ENCODE measurements at regions not wholly inside any gene's neighbourhood (a gene's known extent, or its start where the extent isn't known, plus 50 kb on each side); places are given as distances from the start of the nearest gene placed in this dataset.

- Histone ChIP-seq H3K36me3 (ENCODE audit: insufficient read depth, low read length) (no peaks in the 10 kb centered on the region), H3K27me3 (ENCODE audit: insufficient read depth, low read length) (no peaks in the 10 kb centered on the region), H3K9me3 (ENCODE audit: control insufficient read depth in 1 of 2, low read length in 2 of 2) (no peaks in the 10 kb centered on the region), H3K27ac (ENCODE audit: low read depth, low read length) (no peak overlapping the region), H3K4me1 (ENCODE audit: insufficient read depth, low read length) (no peaks in the 10 kb centered on the region), H3K4me3 (ENCODE audit: low read length in 2 of 2) (no peak overlapping the region)
- CTCF ChIA-PET (ENCODE audit: partially characterized antibody): no interaction called here
- Mint-ChIP-seq H3K9me3 (no peaks in the 10 kb centered on the region), H3K27ac (no peak overlapping the region), H3K27me3 (peaks cover 14% of the 10 kb centered on the region in 2 donors), H3K4me3 (no peak overlapping the region), H3K36me3 (no peaks in the 10 kb centered on the region), H3K4me1 (no peaks in the 10 kb centered on the region)
- intact Hi-C loops (cut with micrococcal nuclease): no loop called here
- no peak for DNase-seq
- POLR2A ChIA-PET (ENCODE audit: partially characterized antibody): no interaction called here
Measured at GRCh38 chr20:57990396-57990987, 238.0 kb downstream of the ANKRD60 start.

DNA sequence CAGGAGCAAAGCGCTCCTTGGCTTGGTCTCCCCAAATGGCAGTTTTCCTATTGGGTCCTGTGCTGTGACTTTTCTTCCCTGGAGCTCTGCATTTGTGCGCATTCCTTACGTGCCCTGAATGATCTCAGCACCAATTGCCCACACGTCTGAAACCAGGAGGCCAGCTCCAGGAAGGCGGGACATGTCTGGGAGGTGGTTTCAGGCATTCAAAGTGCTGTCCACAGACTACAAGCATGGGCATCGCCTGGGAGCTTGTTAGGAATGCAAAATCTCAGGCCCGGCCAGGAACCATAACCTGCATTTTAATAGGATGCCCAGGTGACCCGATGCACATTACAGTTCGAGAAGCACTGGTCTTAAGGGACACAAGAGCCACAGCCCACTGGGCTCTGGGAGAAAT lies 239.6 kb downstream of the ANKRD60 start:
- Mint-ChIP-seq H3K4me3 (no peak overlapping the region), H3K36me3 (no peaks in the 10 kb centered on the region), H3K4me1 (no peaks in the 10 kb centered on the region), H3K27ac (no peak overlapping the region), H3K27me3 (peaks cover 9 to 14% of the 10 kb centered on the region in 2 donors), H3K9me3 (no peaks in the 10 kb centered on the region)
- Histone ChIP-seq H3K27ac (ENCODE audit: low read depth, low read length) (no peak overlapping the region), H3K4me1 (ENCODE audit: insufficient read depth, low read length) (no peaks in the 10 kb centered on the region), H3K4me3 (ENCODE audit: low read length in 2 of 2) (no peak overlapping the region), H3K9me3 (ENCODE audit: control insufficient read depth in 1 of 2, low read length in 2 of 2) (no peaks in the 10 kb centered on the region), H3K36me3 (ENCODE audit: insufficient read depth, low read length) (no peaks in the 10 kb centered on the region), H3K27me3 (ENCODE audit: insufficient read depth, low read length) (no peaks in the 10 kb centered on the region)
- POLR2A ChIA-PET (ENCODE audit: partially characterized antibody): no interaction called here
- CTCF ChIA-PET (ENCODE audit: partially characterized antibody): no interaction called here
- intact Hi-C loops (cut with micrococcal nuclease): no loop called here
- no peak for DNase-seq

DNA sequence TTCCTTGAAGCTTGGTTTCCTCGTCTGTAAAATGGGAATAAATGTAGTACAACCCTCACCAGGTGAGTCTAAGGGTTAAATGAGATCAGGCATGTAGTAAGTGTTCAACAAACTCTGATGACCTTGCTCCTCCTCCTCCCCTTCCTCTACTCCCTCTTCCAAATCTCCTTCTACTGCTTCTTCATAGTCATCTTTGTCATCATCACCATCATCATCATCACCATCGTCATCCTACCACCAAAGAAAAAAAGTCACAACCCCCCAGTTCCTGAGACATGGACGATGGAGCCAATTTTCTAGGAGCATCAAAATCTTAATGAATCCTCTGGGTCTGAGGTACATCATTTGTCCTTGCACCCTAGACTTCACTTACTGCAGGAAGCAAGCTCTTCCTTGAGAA lies 240.0 kb downstream of the ANKRD60 start:
- Mint-ChIP-seq H3K36me3 (no peaks in the 10 kb centered on the region), H3K4me3 (no peak overlapping the region), H3K9me3 (no peaks in the 10 kb centered on the region), H3K27me3 (peaks cover 9 to 11% of the 10 kb centered on the region in 2 donors), H3K27ac (no peak overlapping the region), H3K4me1 (no peaks in the 10 kb centered on the region)
- H3K27ac ChIP-seq (ENCODE audit: low read depth, low read length): no peak overlapping the region
- no peak overlapping the region for H3K4me3 ChIP-seq (ENCODE audit: low read length in 2 of 2)
- CTCF ChIA-PET (ENCODE audit: partially characterized antibody): no interaction called here
- H3K27me3 ChIP-seq (ENCODE audit: insufficient read depth, low read length): no peaks in the 10 kb centered on the region
- DNase-seq: no peak
- no peaks in the 10 kb centered on the region for H3K9me3 ChIP-seq (ENCODE audit: control insufficient read depth in 1 of 2, low read length in 2 of 2)
- no peaks in the 10 kb centered on the region for H3K4me1 ChIP-seq (ENCODE audit: insufficient read depth, low read length)
- no peaks in the 10 kb centered on the region for H3K36me3 ChIP-seq (ENCODE audit: insufficient read depth, low read length)
- POLR2A ChIA-PET (ENCODE audit: partially characterized antibody): no interaction called here
- intact Hi-C loops (cut with micrococcal nuclease): no loop called here

GRCh38 chr20:57987659-57988058 lies 240.8 kb downstream of the ANKRD60 start:
- Histone ChIP-seq H3K4me3 (ENCODE audit: low read length in 2 of 2) (no peak overlapping the region), H3K27ac (ENCODE audit: low read depth, low read length) (no peak overlapping the region), H3K36me3 (ENCODE audit: insufficient read depth, low read length) (no peaks in the 10 kb centered on the region), H3K4me1 (ENCODE audit: insufficient read depth, low read length) (no peaks in the 10 kb centered on the region), H3K27me3 (ENCODE audit: insufficient read depth, low read length) (no peaks in the 10 kb centered on the region), H3K9me3 (ENCODE audit: control insufficient read depth in 1 of 2, low read length in 2 of 2) (no peaks in the 10 kb centered on the region)
- peaks cover 11% of the 10 kb centered on the region in 2 donors for H3K27me3 Mint-ChIP-seq
- CTCF ChIA-PET (ENCODE audit: partially characterized antibody): interaction anchor here (0.9 kb wide), 1 partner anchor 15 kb away, joined by 3 read pairs; no protein-coding TSS in a partner anchor
- DNase-seq: no peak
- no peaks in the 10 kb centered on the region for H3K9me3 Mint-ChIP-seq
- H3K27ac Mint-ChIP-seq: no peak overlapping the region
- POLR2A ChIA-PET (ENCODE audit: partially characterized antibody): no interaction called here
- H3K36me3 Mint-ChIP-seq: no peaks in the 10 kb centered on the region
- intact Hi-C loops (cut with micrococcal nuclease): no loop called here
- H3K4me3 Mint-ChIP-seq: no peak overlapping the region
- no peaks in the 10 kb centered on the region for H3K4me1 Mint-ChIP-seq

- ChIA-PET POLR2A (ENCODE audit: partially characterized antibody) (no interaction called here), CTCF (ENCODE audit: partially characterized antibody) (interaction anchor here (0.9 kb wide), 1 partner anchor 16 kb away, joined by 3 read pairs; no protein-coding TSS in a partner anchor)
- no peak for DNase-seq
- H3K4me3 ChIP-seq (ENCODE audit: low read length in 2 of 2): no peak overlapping the region
- no peak overlapping the region for H3K27ac ChIP-seq (ENCODE audit: low read depth, low read length)
- no peak overlapping the region for H3K4me3 Mint-ChIP-seq
- peaks cover 13 to 15% of the 10 kb centered on the region in 2 donors for H3K27me3 Mint-ChIP-seq
- intact Hi-C loops (cut with micrococcal nuclease): no loop called here
- no peaks in the 10 kb centered on the region for H3K9me3 ChIP-seq (ENCODE audit: control insufficient read depth in 1 of 2, low read length in 2 of 2)
- H3K9me3 Mint-ChIP-seq: no peaks in the 10 kb centered on the region
- H3K27me3 ChIP-seq (ENCODE audit: insufficient read depth, low read length): no peaks in the 10 kb centered on the region
- H3K4me1 ChIP-seq (ENCODE audit: insufficient read depth, low read length): no peaks in the 10 kb centered on the region
- H3K27ac Mint-ChIP-seq: no peak overlapping the region
- no peaks in the 10 kb centered on the region for H3K4me1 Mint-ChIP-seq
- no peaks in the 10 kb centered on the region for H3K36me3 Mint-ChIP-seq
- no peaks in the 10 kb centered on the region for H3K36me3 ChIP-seq (ENCODE audit: insufficient read depth, low read length)
Measured at GRCh38 chr20:57986666-57987065, 241.8 kb downstream of the ANKRD60 start.

GRCh38 chr20:57985278-57985677 lies 243.2 kb downstream of the ANKRD60 start:
- Histone ChIP-seq H3K27ac (ENCODE audit: low read depth, low read length) (no peak overlapping the region), H3K4me1 (ENCODE audit: insufficient read depth, low read length) (no peaks in the 10 kb centered on the region), H3K27me3 (ENCODE audit: insufficient read depth, low read length) (no peaks in the 10 kb centered on the region), H3K9me3 (ENCODE audit: control insufficient read depth in 1 of 2, low read length in 2 of 2) (no peaks in the 10 kb centered on the region), H3K4me3 (ENCODE audit: low read length in 2 of 2) (no peak overlapping the region), H3K36me3 (ENCODE audit: insufficient read depth, low read length) (no peaks in the 10 kb centered on the region)
- peaks cover 9 to 15% of the 10 kb centered on the region in 2 donors for H3K27me3 Mint-ChIP-seq
- no peaks in the 10 kb centered on the region for H3K36me3 Mint-ChIP-seq
- no peaks in the 10 kb centered on the region for H3K9me3 Mint-ChIP-seq
- DNase-seq: no peak
- ChIA-PET CTCF (ENCODE audit: partially characterized antibody) (no interaction called here), POLR2A (ENCODE audit: partially characterized antibody) (no interaction called here)
- H3K27ac Mint-ChIP-seq: no peak overlapping the region
- no peak overlapping the region for H3K4me3 Mint-ChIP-seq
- intact Hi-C loops (cut with micrococcal nuclease): no loop called here
- H3K4me1 Mint-ChIP-seq: no peaks in the 10 kb centered on the region

GRCh38 chr20:57983082-57983481 lies 245.4 kb downstream of the ANKRD60 start:
- POLR2A ChIA-PET (ENCODE audit: partially characterized antibody): no interaction called here
- Mint-ChIP-seq H3K4me1 (no peaks in the 10 kb centered on the region), H3K36me3 (no peaks in the 10 kb centered on the region), H3K9me3 (no peaks in the 10 kb centered on the region), H3K27me3 (peaks cover 5 to 11% of the 10 kb centered on the region in 2 donors), H3K4me3 (no peak overlapping the region), H3K27ac (no peak overlapping the region)
- H3K36me3 ChIP-seq (ENCODE audit: insufficient read depth, low read length): no peaks in the 10 kb centered on the region
- DNase-seq: no peak
- H3K27ac ChIP-seq (ENCODE audit: low read depth, low read length): no peak overlapping the region
- H3K9me3 ChIP-seq (ENCODE audit: control insufficient read depth in 1 of 2, low read length in 2 of 2): no peaks in the 10 kb centered on the region
- intact Hi-C loops (cut with micrococcal nuclease): no loop called here
- no peaks in the 10 kb centered on the region for H3K27me3 ChIP-seq (ENCODE audit: insufficient read depth, low read length)
- CTCF ChIA-PET (ENCODE audit: partially characterized antibody): no interaction called here
- H3K4me3 ChIP-seq (ENCODE audit: low read length in 2 of 2): no peak overlapping the region
- no peaks in the 10 kb centered on the region for H3K4me1 ChIP-seq (ENCODE audit: insufficient read depth, low read length)

DNA sequence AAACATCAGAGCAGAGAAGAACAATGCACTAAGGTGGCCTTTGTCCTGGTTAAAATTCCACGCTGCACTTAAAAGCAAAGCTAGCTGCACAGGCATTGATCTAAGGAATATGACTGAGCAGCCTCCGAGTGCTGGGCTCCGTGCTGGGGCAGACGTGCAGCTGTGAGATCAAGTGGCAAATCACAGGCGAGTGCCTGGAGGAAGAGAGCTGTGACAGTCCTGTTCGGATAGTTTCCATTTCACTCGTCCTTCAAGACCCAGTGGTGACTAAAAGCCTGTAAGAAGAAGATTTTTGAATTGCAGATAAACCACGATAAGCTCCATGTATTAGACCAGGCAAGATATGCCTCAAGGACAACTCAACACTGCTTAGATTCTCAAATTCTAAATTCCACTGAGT lies 247.9 kb downstream of the ANKRD60 start:
- H3K36me3 ChIP-seq (ENCODE audit: insufficient read depth, low read length): no peaks in the 10 kb centered on the region
- Mint-ChIP-seq H3K4me1 (no peaks in the 10 kb centered on the region), H3K9me3 (no peaks in the 10 kb centered on the region), H3K4me3 (no peak overlapping the region), H3K27me3 (peaks cover 2 to 12% of the 10 kb centered on the region in 2 donors), H3K27ac (no peak overlapping the region), H3K36me3 (no peaks in the 10 kb centered on the region)
- no peak overlapping the region for H3K4me3 ChIP-seq (ENCODE audit: low read length in 2 of 2)
- ChIA-PET CTCF (ENCODE audit: partially characterized antibody) (no interaction called here), POLR2A (ENCODE audit: partially characterized antibody) (no interaction called here)
- H3K27ac ChIP-seq (ENCODE audit: low read depth, low read length): no peak overlapping the region
- H3K27me3 ChIP-seq (ENCODE audit: insufficient read depth, low read length): no peaks in the 10 kb centered on the region
- intact Hi-C loops (cut with micrococcal nuclease): no loop called here
- no peaks in the 10 kb centered on the region for H3K9me3 ChIP-seq (ENCODE audit: control insufficient read depth in 1 of 2, low read length in 2 of 2)
- H3K4me1 ChIP-seq (ENCODE audit: insufficient read depth, low read length): no peaks in the 10 kb centered on the region
- no peak for DNase-seq
